Breast epithelium (tissue), 3 donors: ENCODE measurements at regions not wholly inside any gene's neighbourhood (a gene's known extent, or its start where the extent isn't known, plus 50 kb on each side); places are given as distances from the start of the nearest gene placed in this dataset.

Experiments
- POLR2A ChIP-seq: fragments of 450-650 bp; IDR thresholded peaks from one replicate; pipeline ENCODE4 v1.6.1; 2016; ENCODE audit warnings: antibody characterized with exemption, mild to moderate bottlenecking, moderate library complexity
- POLR2AphosphoS5 ChIP-seq, 3 donors: sonication (generic); formaldehyde crosslinking; IDR thresholded peaks; one replicate each; pipeline ENCODE4 v1.6.1; 2017; ENCODE audit warnings: antibody characterized with exemption in 3 of 3
- TF ChIP-seq, protein P1 (sequence below), 3 donors: fragments of 450-650 bp; IDR thresholded peaks; one replicate each; pipeline ENCODE4 v1.5.1; 2016 to 2017; ENCODE audit warnings: antibody characterized with exemption in 3 of 3, mild to moderate bottlenecking in 3 of 3, moderate library complexity in 3 of 3

DNA sequence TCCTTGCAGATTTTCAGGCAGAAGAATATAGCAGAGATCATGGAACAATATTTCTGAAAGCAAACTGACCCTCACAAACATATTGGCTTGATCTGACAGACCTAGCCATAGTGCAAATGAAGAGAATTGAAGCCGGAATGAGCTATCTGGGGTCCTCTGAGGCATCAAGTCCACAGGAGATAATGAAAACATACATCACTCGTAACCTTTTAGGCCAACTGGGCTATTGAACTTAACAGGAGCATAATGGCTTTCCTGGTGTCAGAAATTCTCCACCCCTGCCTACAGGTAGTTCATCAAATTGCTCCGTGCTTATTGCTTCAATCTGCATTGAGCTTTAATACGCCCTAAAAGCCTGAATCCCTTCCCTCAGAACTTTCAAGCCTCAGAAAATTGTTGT is 1414.6 kb upstream of the TENM4 start:
- TF ChIP-seq, protein P1, sequence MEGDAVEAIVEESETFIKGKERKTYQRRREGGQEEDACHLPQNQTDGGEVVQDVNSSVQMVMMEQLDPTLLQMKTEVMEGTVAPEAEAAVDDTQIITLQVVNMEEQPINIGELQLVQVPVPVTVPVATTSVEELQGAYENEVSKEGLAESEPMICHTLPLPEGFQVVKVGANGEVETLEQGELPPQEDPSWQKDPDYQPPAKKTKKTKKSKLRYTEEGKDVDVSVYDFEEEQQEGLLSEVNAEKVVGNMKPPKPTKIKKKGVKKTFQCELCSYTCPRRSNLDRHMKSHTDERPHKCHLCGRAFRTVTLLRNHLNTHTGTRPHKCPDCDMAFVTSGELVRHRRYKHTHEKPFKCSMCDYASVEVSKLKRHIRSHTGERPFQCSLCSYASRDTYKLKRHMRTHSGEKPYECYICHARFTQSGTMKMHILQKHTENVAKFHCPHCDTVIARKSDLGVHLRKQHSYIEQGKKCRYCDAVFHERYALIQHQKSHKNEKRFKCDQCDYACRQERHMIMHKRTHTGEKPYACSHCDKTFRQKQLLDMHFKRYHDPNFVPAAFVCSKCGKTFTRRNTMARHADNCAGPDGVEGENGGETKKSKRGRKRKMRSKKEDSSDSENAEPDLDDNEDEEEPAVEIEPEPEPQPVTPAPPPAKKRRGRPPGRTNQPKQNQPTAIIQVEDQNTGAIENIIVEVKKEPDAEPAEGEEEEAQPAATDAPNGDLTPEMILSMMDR (IDR thresholded peaks at IDR 0.05) = no peak
- TF ChIP-seq POLR2AphosphoS5 (IDR thresholded peaks at IDR 0.05) (no peak), POLR2A (no peak)
